Tibial nerve (tissue), 4 donors: ENCODE measurements at regions not wholly inside any gene's neighbourhood (a gene's known extent, or its start where the extent isn't known, plus 50 kb on each side); places are given as distances from the start of the nearest gene placed in this dataset.

ENCODE experiments used
- DNase-seq, 2 donors: peaks; one replicate each; pipeline ENCODE4 v3.0.0-alpha.2; 2019; ENCODE audit warnings: low spot score in 2 of 2
- H3K27ac ChIP-seq, 4 donors: fragments of 200-600 bp; sonication (generic) in 3 of 4; one replicate each; pipeline ENCODE4 v1.5.1; 2017 to 2019; ENCODE audit warnings: mild to moderate bottlenecking in 1 of 4
- H3K27me3 ChIP-seq, 2 donors: fragments of 200-600 bp; sonication (generic) in 1 of 2; one replicate each; pipeline versions ENCODE4 v1.5.1 to v1.6.0; 2017 to 2019
- H3K36me3 ChIP-seq, 3 donors: fragments of 200-600 bp; sonication (generic); one replicate each; pipeline ENCODE4 v1.5.1; 2018 to 2019
- H3K4me1 ChIP-seq, 4 donors: fragments of 200-600 bp; sonication (generic) in 3 of 4; one replicate each; pipeline ENCODE4 v1.5.1; 2017 to 2019
- H3K4me3 ChIP-seq, 4 donors: fragments of 200-600 bp; sonication (generic) in 3 of 4; one replicate each; pipeline ENCODE4 v1.5.1; 2017 to 2019; ENCODE audit warnings: mild to moderate bottlenecking in 1 of 4, moderate library complexity in 1 of 4
- H3K9me3 ChIP-seq, 4 donors: fragments of 200-600 bp; sonication (generic) in 3 of 4; one replicate each; pipeline ENCODE4 v1.5.1; 2017 to 2019
- CTCF ChIP-seq, 5 experiments: fragments of 200-600 bp in 3 of 5; fragments of 450-650 bp in 2 of 5; sonication (generic) in 3 of 5; IDR thresholded peaks; one replicate each; pipeline ENCODE4 v1.5.1; 2016 to 2019; ENCODE audit warnings: antibody characterized with exemption in 5 of 5, mild to moderate bottlenecking in 3 of 5, moderate library complexity in 2 of 5
- EP300 ChIP-seq, 2 donors: sonication (generic); formaldehyde crosslinking; IDR thresholded peaks; one replicate each; pipeline ENCODE4 v1.6.1; 2017; ENCODE audit warnings: antibody characterized with exemption in 2 of 2, mild to moderate bottlenecking in 1 of 2
- POLR2A ChIP-seq, 2 donors: fragments of 450-650 bp; IDR thresholded peaks; one replicate each; pipeline ENCODE4 v1.6.1; 2017; ENCODE audit warnings: antibody characterized with exemption in 2 of 2, mild to moderate bottlenecking in 2 of 2, moderate library complexity in 2 of 2
- WGBS, 2 donors: methylation state at CpG; one replicate each; pipeline ENCODE4 v1.1.5; 2018; 5-methylcytosine and 5-hydroxymethylcytosine counted together

GRCh38 chr11:90310210-90310609 is 87.4 kb upstream of the CHORDC1 start:
- no peak overlapping the region for H3K4me3 ChIP-seq
- DNase-seq, result no peak
- no peak for TF ChIP-seq POLR2A (IDR thresholded peaks at IDR 0.05)
- no peak for TF ChIP-seq EP300 (IDR thresholded peaks at IDR 0.05)
- no peak for TF ChIP-seq CTCF (IDR thresholded peaks at IDR 0.05)
- WGBS, 2 donors, result 75 to 84% methylated on average over 1 of the region's 1 CpG
- H3K4me1 ChIP-seq, result no peaks in the 10 kb centered on the region
- H3K9me3 ChIP-seq, result peaks cover 0 to 3% (median 0%) of the 10 kb centered on the region in 4 donors
- H3K36me3 ChIP-seq, result no peaks in the 10 kb centered on the region
- no peaks in the 10 kb centered on the region for H3K27me3 ChIP-seq
- no peak overlapping the region for H3K27ac ChIP-seq

- DNase-seq, result no peak
- Histone ChIP-seq H3K4me1 (no peaks in the 10 kb centered on the region), H3K4me3 (no peak overlapping the region), H3K36me3 (no peaks in the 10 kb centered on the region), H3K27me3 (no peaks in the 10 kb centered on the region), H3K9me3 (peaks cover 0 to 3% (median 0%) of the 10 kb centered on the region in 4 donors), H3K27ac (no peak overlapping the region)
- WGBS, 2 donors, result 31 to 45% methylated on average over 2 of the region's 2 CpGs
- TF ChIP-seq EP300 (IDR thresholded peaks at IDR 0.05), result no peak
- TF ChIP-seq CTCF (IDR thresholded peaks at IDR 0.05), result no peak
- no peak for TF ChIP-seq POLR2A (IDR thresholded peaks at IDR 0.05)
These were observed 86.8 kb upstream of the CHORDC1 start for GRCh38 chr11:90309693-90310092.

GRCh38 chr11:90294526-90294925 is 71.7 kb upstream of the CHORDC1 start:
- Histone ChIP-seq H3K4me1 (no peaks in the 10 kb centered on the region), H3K27ac (no peak overlapping the region), H3K9me3 (no peaks in the 10 kb centered on the region), H3K36me3 (no peaks in the 10 kb centered on the region), H3K4me3 (no peak overlapping the region), H3K27me3 (no peaks in the 10 kb centered on the region)
- no peak for DNase-seq
- 77 to 88% methylated on average over 3 of the region's 3 CpGs for WGBS, 2 donors
- TF ChIP-seq CTCF (IDR thresholded peaks at IDR 0.05) (no peak), POLR2A (IDR thresholded peaks at IDR 0.05) (no peak), EP300 (IDR thresholded peaks at IDR 0.05) (no peak)

GRCh38 chr11:90294091-90294490 is 71.2 kb upstream of the CHORDC1 start:
- DNase-seq, result no peak
- H3K4me1 ChIP-seq, result peaks cover 0 to under 1% (median 0%) of the 10 kb centered on the region in 4 donors
- no peaks in the 10 kb centered on the region for H3K27me3 ChIP-seq
- no peak overlapping the region for H3K27ac ChIP-seq
- no peaks in the 10 kb centered on the region for H3K9me3 ChIP-seq
- TF ChIP-seq CTCF (IDR thresholded peaks at IDR 0.05) (no peak), POLR2A (IDR thresholded peaks at IDR 0.05) (no peak), EP300 (IDR thresholded peaks at IDR 0.05) (no peak)
- H3K4me3 ChIP-seq, result no peak overlapping the region
- no peaks in the 10 kb centered on the region for H3K36me3 ChIP-seq
- 91% methylated on average over 2 of the region's 2 CpGs for WGBS, 2 donors

GRCh38 chr11:90288212-90288821 is 65.5 kb upstream of the CHORDC1 start:
- no peak for DNase-seq
- TF ChIP-seq EP300 (IDR thresholded peaks at IDR 0.05) (no peak), POLR2A (IDR thresholded peaks at IDR 0.05) (no peak), CTCF (IDR thresholded peaks at IDR 0.05) (peak in 1 of 5 experiments; percentile 36)
- H3K9me3 ChIP-seq, result no peaks in the 10 kb centered on the region
- no peak overlapping the region for H3K27ac ChIP-seq
- 34 to 40% methylated on average over 3 of the region's 3 CpGs for WGBS, 2 donors
- H3K4me1 ChIP-seq, result peaks cover 0 to 7% (median 0%) of the 10 kb centered on the region in 4 donors
- no peaks in the 10 kb centered on the region for H3K36me3 ChIP-seq
- H3K27me3 ChIP-seq, result no peaks in the 10 kb centered on the region
- no peak overlapping the region for H3K4me3 ChIP-seq
